ENCODE measurements at regions not wholly inside any gene's neighbourhood (a gene's known extent, or its start where the extent isn't known, plus 50 kb on each side); places are given as distances from the start of the nearest gene placed in this dataset.

- intact Hi-C loops (cut with DNase I; ENCODE audit: low total_unique reads): no loop called here
- no peak for TF ChIP-seq POLR2A (IDR thresholded peaks at IDR 0.05)
- no peak for TF ChIP-seq CTCF (IDR thresholded peaks at IDR 0.05)
- 74 to 80% methylated on average over 1 of the region's 1 CpG for WGBS, 2 donors
- no peak for DNase-seq (ENCODE audit: low spot score in 2 of 2)
- H3K4me3 ChIP-seq (ENCODE audit: low read depth, poor library complexity, severe bottlenecking): no peak overlapping the region
Observed at GRCh38 chr12:102573237-102573636, 92.9 kb upstream of the IGF1 start.

GRCh38 chr12:102571889-102572288 is 91.5 kb upstream of the IGF1 start:
- WGBS, 2 donors: 80% methylated on average over 3 of the region's 3 CpGs
- TF ChIP-seq CTCF (IDR thresholded peaks at IDR 0.05) (no peak), POLR2A (IDR thresholded peaks at IDR 0.05) (no peak)
- DNase-seq (ENCODE audit: low spot score in 2 of 2): no peak
- no peak overlapping the region for H3K4me3 ChIP-seq (ENCODE audit: low read depth, poor library complexity, severe bottlenecking)
- intact Hi-C loops (cut with DNase I; ENCODE audit: low total_unique reads): no loop called here

DNA sequence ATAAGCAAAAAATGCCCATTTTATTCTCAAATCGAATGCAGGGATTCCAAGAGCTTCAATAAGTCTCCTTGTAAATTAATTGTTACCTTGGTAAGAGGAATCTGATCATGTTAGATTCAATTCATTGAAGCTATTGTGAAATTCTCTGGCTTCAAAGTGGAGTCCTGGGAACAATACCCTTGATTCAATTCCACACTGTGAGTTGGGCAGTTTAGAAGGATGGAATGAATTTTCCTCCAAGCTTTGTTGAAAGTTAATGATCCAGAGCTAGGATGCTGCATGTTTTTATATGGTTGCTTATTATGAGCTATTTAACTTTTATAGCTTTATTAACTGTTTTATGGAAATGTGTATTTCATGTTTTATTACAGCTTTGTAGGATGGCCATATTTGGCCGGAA is 89.9 kb upstream of the IGF1 start:
- intact Hi-C loops (cut with DNase I; ENCODE audit: low total_unique reads): no loop called here
- WGBS, 2 donors: 74 to 80% methylated on average over 2 of the region's 2 CpGs
- H3K4me3 ChIP-seq (ENCODE audit: low read depth, poor library complexity, severe bottlenecking): no peak overlapping the region
- TF ChIP-seq POLR2A (IDR thresholded peaks at IDR 0.05) (no peak), CTCF (IDR thresholded peaks at IDR 0.05) (no peak)
- no peak for DNase-seq (ENCODE audit: low spot score in 2 of 2)

- WGBS, 2 donors: 84 to 93% methylated on average over 1 of the region's 1 CpG
- intact Hi-C loops (cut with DNase I; ENCODE audit: low total_unique reads): no loop called here
- no peak for DNase-seq (ENCODE audit: low spot score in 2 of 2)
Observed at GRCh38 chr12:102569803-102570202, 89.4 kb upstream of the IGF1 start.

DNA sequence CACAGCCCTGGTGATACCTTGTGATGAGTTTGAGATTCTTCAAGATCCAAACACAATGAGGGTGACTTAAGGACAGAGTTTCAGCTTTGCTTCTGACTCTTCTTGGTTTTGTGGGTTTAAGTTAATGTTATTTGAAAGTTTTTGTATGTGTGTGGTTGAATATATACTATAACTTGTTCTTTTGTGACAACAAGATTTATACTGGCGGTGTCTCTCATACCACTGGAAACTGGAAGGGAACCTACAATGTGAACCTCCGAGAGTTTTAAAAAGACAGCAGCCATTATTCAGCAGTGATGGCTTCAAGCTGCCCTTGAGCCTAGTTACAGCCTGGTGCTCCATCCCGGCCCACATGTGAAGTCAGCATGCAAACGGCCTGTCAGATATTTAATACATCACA is 87.9 kb upstream of the IGF1 start:
- 64 to 68% methylated on average over 4 of the region's 4 CpGs for WGBS, 2 donors
- no peak for DNase-seq (ENCODE audit: low spot score in 2 of 2)
- H3K4me3 ChIP-seq (ENCODE audit: low read depth, poor library complexity, severe bottlenecking): no peak overlapping the region
- intact Hi-C loops (cut with DNase I; ENCODE audit: low total_unique reads): no loop called here
- TF ChIP-seq POLR2A (IDR thresholded peaks at IDR 0.05) (no peak), CTCF (IDR thresholded peaks at IDR 0.05) (no peak)

More at GRCh38 chr12:102569803-102570202, 89.4 kb upstream of the IGF1 start:
- no peak for TF ChIP-seq CTCF (IDR thresholded peaks at IDR 0.05)
- no peak for TF ChIP-seq POLR2A (IDR thresholded peaks at IDR 0.05)
- no peak overlapping the region for H3K4me3 ChIP-seq (ENCODE audit: low read depth, poor library complexity, severe bottlenecking)

Measured in lower leg skin (tissue), 4 donors.